HPDE6-E6E7 (cell line): ENCODE measurements at regions not wholly inside any gene's neighbourhood (a gene's known extent, or its start where the extent isn't known, plus 50 kb on each side); places are given as distances from the start of the nearest gene placed in this dataset.

Experiments used
- DNase-seq: peaks from one replicate; pipeline ENCODE4 v3.0.0; 2011; ENCODE audit warnings: missing footprints; ENCODE audit errors: extremely low spot score

DNA sequence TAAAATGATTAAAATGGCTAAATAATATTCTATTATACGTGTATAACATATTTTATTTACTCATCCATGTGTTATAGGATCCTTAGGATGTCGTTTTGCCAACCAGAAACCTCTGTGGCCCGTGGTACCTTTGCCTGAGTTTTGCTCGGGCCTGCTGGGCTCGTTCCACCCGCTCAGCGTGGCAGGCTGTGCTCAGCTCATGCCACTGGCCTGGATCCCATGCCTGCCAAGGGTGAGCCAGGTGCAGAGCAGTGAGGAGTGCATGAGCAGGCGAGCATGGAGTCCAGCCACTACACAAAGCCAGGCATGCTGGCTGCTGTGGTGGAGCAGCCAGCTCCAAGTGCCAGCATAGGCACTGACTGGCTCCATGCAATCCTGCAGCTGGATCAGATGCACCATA lies 417.2 kb downstream of the TTLL7 start:
- DNase-seq = no peak

DNA sequence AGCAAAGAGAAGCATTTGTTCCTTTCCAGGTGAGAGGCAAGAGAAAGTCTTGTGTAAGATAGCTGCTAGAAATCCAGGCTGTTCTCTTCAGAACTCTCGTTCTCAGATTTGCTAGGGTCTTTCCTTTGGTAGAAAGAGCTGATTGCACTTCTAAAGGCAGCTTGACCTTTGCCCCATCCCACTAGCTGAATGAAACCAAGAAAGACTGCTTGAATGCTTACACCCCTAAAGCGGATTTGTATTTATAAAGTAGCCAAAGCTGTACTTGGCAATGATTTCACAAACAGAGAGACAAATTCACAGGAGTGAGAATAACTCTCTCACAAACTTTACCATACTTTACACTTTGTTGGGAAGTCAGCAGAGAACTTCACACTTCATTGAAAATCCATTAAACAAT lies 424.1 kb downstream of the TTLL7 start:
- DNase-seq = no peak

DNA sequence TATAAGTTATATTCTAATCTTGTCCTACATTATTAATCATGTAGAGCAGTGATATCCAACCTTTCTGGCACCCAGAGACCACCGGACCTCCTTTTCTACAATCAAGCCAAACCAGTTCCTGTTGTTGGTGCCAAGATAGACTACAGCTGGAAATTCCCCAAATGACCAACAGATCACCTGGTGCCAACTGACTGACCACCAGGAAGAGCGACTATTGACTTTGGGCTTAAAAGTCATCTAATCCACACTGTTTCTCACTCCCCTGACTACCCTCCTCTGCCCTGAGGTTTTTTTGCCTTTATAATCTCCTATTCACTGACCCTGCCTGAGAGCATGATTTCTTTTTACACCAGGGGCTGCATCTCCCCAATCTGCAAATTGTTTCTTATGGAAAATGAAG lies 425.2 kb downstream of the TTLL7 start:
- no peak for DNase-seq

DNA sequence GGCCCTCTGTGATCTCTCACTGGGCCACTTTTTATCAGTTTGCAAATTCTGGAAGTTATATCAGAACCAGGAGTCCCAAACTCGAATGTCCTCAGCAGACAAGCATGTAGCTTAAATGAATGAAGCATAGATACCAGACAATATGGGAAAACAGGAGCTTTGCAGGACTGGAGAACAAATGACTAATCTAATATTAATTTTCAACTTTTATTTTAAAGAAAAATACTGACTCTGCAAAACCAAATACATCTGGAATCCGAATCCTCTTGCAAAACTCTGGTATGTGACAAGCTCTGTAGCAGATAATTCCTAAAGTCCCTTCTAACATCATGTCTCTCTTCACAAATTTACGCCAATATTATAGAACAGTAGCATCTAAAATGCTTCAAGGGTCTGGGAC lies 427.4 kb downstream of the TTLL7 start:
- no peak for DNase-seq

DNA sequence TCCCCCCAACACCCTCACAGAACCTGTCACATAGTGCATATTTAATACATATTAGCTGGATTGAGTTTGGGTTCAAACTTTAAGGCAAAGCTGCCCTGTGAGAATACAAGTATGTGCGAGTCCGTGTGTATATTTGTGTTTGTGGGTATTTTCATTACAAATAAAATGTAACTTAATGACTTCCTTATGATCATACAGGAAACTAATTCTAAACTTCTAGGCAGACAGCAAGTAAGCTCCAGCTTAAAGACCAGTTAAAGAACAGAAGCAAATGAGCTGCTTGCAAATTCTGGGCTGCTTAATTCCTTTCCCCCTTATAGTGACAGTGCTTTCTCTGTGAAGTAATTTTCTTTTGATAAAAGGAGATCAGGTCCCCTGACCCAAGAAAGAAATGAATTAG lies 437.6 kb downstream of the TTLL7 start:
- no peak for DNase-seq

DNA sequence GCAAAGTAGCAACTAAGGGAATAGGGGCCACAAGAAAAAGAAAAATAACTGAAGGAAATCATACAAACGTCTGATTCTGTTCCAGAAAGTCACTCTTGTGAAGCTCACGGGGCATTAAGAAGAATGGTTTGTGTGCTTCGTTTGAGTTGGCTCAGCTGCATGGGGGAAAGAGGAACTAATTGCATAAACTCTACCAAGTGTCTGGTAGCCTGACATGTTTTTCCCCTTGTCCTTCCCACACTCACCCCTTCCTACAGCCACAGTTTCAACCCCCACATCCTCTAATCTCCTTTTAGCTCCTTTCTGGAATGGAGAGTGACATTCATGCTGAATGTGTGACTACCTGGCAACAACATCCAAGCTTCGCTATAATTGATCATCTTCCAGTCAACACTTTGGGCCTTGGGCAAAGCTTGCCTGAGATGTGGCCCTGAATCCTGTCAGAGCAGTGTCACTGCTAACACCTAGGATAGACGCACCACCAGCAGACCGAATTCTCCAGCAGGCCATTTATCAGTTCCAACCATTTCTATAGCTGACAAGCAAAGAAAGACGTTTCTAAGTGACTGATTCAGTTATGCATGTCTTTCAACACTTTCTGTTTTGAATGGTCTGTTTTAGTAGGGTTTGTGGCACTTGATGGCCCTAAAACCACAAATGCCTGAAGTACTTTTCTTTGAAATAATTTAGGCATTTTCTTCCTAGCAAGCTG lies 439.6 kb downstream of the TTLL7 start:
- no peak for DNase-seq

DNA sequence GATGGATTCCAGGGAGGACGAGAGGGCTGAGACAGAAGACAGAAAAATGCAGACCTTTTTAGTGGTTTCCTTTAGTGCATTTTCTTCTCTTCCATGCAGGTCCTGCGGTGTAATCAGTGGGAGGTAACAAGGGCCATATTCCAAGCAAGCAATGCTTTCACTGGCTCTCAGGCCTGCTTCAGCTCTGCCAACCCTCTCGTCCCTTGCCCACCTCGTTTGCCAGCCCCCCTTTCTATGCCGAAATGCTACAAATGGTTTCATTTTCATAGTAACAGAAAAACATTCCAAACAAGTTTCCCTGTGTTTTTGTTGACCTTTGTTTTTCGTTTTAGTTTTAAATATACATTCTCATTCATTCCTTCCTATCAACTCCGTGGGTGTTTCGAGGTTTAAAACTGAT lies 443.1 kb downstream of the TTLL7 start:
- DNase-seq = no peak

DNA sequence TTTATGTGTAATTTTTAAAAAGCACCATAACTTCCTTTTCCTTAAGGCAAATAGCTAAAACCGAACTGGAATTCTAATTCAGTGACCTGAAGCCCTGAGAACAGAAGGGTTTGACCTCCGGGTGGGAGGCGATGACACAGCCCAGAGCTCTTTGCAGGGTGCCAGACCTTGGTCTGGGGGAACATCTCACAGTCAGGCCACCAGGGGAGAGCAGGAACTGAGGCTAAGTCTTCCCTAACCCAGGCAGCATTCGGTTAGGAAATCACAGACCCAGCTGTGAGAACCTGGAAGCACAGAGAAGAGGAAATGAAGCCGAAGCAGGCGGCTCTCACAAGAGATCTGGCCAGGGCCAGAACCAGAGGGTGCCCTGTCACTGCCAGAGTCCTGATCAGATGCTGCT lies 444.8 kb downstream of the TTLL7 start:
- DNase-seq = no peak

DNA sequence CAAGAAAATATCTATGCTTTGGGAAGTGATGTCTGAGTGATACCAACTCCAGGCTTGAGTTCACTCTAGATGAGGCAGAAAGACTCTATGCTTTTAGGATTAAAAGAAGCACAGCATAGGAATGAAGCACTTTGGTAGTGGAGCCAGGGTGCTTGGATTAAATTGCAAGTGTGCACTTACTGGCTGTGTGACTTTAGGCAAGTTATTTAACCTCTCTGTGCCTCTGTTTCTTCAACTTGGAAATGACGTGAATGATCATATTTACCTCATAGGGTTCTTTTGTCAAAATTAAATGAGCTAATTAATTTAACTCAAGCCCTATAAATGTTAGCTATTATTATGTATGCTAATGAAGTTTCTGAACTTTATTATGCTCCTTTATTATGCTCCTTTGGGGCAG lies 446.1 kb downstream of the TTLL7 start:
- no peak for DNase-seq

DNA sequence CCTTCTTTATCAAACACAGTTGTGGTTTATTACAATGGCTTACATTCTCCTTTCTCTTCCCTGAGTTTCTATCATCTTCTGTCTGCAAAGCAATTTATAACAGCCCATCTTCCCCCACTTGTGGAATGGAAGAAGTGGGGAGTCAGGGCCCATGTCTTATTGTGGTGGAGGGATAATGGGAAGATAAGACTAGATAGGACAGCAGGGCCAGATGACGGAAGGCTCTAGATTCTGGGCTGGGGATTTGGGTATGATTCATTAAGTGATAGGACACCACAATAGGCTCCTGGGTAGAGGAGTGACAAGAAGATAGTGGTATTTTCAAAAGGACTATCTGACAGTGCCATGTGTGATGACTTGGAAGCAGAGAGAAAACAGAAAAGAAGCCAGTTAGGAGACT lies 450.6 kb downstream of the TTLL7 start:
- no peak for DNase-seq

DNA sequence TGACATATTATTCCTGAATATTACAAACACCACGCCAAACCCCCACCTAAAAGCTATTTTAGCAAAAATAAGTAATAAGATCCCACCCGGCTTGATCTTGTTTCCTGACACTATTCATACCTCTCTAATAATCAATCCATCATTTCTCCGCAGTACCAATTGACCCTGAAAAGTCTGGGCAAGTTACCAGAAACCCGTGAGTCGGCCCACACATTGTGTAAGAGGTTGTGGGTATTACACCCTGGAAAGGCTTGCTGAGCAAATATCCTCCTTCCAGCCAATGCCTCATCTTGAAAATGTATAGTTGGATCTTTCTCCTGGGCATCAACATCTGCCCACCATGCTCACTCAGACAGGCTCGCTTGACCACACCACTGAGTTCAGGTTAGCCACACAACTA lies 451.0 kb downstream of the TTLL7 start:
- no peak for DNase-seq

DNA sequence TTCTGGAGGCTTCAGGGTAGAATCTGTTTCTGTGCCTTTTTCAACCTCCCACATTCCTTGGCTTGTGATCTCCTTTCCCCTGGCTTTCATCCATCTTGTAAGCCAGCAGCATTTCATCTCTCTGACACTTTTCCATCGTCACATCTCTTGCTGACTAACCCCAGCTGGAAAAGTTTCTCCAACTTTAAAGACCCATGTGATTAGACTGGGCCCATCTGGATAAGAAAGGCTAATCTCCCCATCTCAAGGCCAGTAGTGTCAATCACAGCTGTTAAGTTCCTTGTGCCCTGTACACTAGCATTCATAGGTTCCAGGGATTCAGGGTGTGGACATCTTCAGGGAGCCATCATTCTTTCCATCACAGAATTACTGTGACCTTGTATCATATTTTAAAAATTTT lies 452.1 kb downstream of the TTLL7 start:
- DNase-seq = no peak

DNA sequence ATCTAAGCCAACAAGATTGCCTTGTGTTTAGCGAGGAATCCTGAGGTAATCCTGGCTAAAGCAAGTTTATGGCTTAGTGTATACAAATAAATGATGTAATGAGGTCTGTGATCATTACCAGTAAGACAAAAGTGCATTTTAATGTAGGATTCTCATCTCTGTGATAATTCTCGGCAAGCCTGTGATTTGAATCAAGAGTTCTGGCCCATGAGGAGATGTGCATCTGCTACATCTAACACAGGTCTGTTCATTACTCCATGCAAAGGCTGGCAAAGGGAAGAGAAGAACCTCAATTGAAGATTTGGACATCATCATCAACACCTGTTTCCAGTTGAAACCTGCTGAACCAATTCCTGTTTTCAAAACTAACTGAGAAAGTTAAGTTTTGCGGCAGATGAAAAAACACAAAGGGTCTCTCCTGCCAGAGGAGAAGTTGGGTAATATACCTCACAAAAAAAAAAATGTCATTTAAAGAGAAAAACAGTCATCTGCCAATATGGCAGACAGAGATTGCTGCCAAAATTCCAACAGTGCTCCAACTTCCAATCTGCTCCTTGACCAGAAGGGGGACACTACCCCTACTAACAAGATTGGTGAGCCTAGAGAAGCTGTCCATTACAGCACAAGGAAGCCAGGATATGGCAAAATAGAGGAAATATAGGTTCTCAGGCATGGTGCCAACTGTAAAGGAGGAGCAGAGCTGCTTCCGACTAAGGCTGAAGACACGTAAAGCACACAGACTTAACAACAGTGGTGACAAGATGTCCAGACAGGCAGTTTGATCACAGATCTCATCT lies 453.7 kb downstream of the TTLL7 start:
- no peak for DNase-seq

DNA sequence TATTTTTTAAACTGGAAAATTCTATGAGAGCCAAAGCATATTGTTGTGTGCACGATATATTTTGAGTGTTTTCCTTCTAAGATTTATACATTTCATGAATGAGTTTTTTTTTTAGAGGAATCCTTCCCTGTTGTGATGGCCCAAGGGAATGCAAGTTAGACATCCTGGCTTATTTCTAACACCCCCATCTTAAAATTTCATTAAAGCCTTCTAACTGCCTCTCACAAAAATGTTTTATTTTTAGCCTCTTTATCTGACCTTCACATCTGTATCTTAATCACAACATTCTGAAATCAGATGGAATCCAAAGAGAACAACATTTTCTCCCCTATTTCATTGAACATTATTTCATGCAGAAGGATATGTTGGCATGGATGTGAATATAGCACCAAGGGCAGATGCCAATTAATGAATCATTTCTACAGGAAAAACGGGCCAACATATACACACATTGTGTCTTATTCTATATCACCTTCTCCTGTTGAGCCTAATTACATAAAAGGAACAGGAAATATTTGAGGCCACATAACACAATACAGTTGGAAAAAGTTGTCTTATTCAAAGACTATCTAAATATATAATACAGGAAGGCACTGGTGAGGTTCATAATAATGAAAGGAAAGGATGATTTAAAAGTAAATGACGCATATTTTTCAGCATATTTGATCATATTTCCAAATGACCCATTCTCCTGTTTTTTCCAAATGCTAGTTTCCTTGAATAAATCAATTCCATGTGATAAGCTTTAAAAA lies 455.5 kb downstream of the TTLL7 start:
- DNase-seq = no peak

DNA sequence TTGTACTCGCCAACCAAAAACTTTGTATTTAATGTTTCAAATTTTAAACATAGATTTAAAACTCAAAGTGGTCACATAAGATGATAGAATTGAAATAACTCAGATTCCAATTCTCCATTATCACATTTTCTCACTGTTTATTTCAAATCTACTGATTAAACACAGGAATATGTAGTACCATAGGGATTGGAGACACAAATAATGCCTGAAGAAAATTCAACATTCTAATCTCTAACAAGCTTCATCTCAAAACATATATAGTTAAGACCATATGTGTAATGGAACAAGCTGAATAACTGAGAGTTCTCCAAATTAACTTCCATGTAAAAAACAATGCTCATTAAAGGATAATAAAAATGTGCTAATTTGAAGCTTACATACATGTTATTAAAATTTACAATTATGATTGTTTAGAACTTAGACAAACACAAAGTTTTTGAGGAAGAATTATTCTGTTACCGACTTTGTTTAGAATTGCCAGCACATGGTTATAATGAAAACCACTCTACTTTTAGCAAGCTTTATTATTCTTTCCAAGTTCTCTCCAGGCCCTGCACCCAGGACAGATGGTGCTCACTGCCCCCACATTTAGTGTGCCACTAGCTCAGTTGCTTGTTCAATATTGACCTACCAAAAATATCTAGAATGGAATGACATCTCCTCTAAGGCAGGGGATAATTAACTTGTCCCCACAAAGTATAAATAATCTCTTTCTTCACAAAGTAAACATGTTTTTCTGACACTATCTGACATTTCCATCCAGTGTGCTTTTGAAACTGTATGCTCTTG lies 467.2 kb downstream of the TTLL7 start:
- no peak for DNase-seq

DNA sequence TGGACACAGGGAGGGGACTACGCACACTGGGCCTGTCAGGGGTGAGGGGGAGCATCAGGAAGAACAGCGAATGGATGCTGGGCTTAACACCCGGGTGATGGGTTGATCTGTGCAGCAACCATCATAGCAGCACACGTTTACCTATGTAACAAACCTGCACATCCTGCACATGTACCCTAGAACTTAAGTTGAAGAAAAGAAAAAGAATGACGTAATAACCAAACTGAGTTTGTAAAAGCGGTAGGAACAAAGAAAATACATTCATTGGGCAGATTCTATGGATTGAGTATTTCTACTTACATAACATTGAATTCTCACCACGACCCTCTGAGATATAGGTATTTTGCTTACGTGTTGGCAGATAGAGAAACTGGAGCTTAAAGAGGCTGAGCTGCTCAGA lies 468.4 kb downstream of the TTLL7 start:
- no peak for DNase-seq

DNA sequence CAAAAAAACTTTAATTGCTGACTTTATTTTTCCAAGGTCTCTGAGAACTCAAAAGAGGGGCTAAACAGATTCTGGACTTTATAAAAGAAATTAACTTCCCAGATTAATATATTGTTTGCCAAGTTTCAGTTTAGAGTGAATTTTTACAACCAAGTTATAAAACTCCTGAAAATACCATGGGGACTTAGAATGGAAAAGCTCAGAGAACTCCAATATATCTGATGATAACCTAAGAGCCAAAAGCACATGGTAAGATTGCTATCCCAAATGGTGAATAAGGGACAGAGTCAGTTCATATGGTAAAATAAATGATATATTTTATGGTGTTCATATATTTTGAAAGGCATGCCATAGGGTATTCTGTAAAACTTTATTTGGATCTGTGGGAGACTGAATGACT lies 470.9 kb downstream of the TTLL7 start:
- no peak for DNase-seq

DNA sequence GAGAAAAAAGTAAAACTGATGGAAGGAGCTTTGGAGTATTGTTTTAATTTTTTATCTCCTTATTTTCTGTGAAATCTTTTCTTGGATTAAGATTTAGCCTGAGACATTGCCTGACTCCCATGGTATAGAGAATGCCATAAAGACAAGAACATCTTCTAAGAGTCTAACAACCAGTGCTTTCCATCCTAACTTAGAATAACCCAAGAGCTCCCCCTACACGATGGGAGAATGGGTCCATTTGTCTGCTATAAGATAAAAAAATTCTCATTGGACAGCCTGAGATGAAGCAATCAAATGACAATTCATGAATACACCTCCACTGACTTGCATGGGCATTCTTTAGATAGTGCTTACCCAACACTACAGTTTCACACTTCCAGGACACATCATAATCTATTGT lies 478.1 kb downstream of the TTLL7 start:
- DNase-seq = no peak

DNA sequence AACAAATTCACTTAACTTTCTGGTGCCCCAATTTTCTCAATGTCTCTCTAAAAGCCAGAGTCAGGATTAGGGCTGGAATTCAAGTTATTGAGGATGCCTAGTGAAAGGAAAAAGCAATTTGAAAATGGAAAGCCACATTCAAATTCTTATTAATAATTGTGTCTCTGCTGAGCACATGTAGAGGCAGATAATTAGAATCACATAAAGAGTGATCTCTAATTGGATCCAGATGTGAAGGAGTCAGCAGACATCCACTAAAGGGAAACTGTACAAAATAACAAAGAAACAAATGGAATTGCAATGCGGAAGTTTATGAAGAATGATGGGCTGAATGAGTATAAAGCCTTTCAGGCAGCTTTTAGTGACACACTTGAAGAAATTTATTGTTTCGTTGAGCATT lies 482.6 kb downstream of the TTLL7 start:
- no peak for DNase-seq

DNA sequence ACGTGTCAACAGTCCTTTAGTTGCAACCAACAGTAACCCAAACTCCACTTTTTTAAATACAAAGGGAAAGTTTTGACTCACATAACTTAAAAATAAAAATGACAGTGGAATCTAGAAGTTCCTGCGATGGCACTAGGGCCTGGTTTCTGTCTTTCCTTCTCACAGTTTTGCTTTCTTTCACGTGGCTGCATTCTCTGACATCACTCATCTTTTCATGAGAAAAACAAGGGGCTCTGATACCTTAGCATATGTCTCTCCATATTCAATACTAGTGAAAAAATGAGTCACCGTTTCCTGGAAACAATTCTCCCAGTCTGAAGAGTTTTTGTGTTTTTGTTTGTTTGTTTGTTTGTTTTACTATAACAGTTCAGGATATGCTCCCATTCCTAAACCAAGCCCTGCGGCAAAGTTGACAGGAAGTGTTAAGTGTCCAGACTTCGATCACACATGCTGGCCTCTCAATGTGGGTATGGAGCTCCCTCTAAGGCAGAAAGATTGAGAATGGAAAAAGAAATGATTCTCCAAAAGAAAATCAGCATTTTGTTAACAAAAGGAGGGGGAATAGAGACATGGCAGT lies 483.3 kb downstream of the TTLL7 start:
- DNase-seq = no peak

DNA sequence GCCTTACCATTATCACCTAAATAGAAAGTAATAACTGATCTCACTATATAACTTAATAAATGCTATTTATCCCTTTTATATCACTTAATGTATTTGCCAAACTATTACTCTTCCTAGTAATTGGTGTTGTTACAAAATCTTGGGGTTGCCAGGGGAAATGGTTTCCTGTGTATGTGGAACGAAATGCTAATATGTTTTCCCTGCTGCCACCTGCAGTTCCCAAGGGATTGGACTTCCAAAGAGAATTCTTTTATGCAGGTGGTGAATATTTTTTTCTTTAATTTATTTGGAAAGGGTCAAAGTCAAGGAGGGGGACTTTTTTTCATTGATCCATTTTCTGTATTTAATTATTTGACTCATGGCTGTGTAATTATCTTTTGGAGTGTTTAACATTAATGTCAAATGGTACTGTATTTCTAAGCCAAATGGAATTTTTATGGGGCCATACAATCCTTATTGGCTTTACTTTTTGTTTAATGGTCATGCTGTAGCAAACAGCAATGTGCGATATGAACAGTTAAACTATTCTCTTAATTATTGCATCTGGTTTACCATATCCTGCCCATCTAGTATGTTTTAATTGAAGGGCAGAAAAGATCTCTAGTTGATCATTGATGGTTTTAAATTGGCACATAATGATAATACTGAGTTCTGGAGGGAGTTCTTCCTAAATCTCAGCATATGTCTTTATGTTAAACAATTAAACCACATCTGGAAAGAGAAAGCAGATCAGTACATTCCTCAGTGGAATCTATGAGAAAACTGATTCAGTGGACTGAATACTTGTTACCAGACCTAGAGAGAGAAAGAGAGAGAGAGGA lies 486.3 kb downstream of the TTLL7 start:
- no peak for DNase-seq
